ENCODE measurements at regions not wholly inside any gene's neighbourhood (a gene's known extent, or its start where the extent isn't known, plus 50 kb on each side); places are given as distances from the start of the nearest gene placed in this dataset.

DNA sequence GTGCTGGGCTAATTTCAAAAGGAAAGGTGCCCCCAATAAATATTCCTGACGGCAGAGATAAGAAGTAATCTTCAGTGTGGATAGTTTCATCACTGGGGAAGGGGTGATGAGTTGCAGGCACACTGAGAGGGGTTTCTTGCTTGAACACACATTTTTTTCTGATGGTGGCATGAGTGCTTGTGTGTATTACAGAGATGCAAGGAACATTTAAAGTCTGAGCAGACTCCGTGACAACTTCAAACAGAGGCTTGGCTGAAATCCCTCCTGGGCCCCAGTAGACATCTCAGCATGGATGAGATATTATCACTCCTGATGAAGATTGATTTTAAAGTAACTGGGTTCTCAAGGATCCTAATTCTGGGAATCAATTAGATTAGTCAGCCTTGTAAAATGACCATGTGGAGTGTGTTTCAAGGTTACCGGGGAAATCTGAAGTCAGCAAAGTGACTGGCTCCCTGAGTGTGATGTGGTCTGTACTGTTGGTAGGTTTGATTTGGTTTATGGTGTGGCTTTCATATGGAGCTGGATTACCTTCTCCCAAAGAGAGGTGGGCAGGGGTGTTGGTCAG, 435.8 kb upstream of the EEF2KMT start:
- no peak for DNase-seq (ENCODE audit: low spot score)

DNA sequence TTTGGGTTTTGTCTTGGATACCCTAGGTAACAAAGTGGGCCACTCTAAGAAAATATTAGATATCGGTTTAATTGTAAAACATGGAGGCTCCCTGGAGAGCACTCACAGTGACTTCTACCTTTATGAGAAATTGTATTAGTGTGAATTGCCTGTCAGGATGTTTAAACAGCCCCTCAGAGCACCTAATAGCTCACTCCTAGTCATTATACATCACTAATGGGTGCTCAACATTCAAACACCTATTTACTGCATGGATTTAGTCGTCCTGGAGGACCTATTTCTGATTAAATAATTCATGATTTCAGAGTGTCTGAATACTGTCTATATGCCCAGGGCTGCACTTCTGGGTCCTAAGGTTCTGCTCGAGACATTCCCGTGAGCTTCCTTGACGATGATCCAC, 430.2 kb upstream of the EEF2KMT start:
- DNase-seq (ENCODE audit: low spot score), result no peak

DNA sequence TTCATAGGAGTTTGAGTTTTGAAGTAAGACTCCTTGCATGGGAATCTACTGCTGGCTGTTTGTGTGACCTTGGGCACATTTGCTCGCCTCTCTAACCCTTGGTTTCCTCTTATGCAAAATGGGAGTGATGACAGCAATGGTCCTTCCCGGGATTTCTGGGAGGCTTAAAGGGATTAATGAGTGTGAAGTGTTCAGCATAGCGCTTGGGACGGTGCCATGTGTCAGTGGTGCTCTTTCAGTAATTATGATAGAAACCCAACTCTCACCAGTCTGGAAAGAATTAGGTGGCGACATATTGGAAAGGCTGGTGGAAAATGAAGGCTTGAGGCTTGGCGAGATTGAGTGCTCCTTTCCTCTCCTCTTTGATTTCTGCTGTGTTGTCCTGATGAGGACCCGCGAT, 429.2 kb upstream of the EEF2KMT start:
- DNase-seq (ENCODE audit: low spot score), result no peak

DNA sequence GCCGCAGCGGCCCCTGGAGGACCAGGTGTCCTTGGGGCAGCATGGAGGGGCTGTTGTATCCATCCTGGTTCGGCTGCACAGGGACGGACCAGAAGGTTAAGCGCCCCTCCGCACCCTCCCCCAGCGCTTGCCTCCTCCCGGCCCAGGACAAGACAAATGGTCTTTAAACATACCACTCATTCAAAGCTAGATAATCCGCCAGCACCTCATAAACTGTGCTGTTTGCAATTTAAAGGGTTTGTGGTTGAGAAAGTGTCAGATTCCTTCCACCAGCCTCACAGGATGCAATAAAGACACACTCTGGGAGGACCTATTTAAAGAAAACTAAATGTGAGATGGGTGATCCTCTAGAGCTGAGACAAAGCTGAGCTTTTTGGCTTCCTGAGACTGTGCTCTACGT, 426.2 kb upstream of the EEF2KMT start:
- DNase-seq (ENCODE audit: low spot score), result no peak

DNA sequence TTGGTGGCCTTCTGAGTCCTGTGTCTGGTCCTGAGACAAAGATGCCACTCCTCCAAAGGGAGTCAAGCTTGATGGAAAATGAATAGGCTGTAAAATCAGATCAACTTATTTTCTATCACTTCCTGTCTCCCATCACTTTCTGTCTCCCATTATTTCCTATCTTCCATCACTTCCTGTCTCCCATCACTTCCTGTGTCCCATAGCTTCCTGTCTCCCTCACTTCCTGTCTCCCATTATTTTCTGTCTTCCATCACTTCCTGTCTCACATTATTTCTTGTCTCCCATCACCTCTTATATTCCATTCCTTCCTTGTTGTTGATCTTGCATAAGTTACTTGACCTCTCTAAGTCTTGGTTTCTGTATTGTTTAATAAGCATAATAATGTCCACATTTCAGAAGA, 418.5 kb upstream of the EEF2KMT start:
- DNase-seq (ENCODE audit: low spot score), result no peak

DNA sequence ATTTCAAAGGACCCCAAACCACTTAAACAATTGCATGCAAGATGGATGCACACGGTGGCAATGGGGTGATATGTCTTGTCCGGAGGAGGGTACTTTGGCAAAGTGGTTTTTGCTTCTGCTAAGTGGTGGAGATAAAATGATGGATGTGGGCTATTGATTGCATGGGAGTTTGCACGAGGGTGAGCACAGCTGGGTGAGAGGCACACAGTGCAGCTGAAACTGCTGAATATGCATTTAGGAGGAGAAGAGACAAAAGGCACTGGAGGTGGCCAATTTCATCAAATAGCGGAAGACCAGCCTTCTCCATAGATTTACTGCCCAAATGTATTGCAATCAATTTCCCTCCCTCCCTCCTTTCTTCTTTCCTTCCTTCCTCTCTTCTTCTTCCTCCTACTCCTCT, 414.4 kb upstream of the EEF2KMT start:
- DNase-seq (ENCODE audit: low spot score), result no peak

DNA sequence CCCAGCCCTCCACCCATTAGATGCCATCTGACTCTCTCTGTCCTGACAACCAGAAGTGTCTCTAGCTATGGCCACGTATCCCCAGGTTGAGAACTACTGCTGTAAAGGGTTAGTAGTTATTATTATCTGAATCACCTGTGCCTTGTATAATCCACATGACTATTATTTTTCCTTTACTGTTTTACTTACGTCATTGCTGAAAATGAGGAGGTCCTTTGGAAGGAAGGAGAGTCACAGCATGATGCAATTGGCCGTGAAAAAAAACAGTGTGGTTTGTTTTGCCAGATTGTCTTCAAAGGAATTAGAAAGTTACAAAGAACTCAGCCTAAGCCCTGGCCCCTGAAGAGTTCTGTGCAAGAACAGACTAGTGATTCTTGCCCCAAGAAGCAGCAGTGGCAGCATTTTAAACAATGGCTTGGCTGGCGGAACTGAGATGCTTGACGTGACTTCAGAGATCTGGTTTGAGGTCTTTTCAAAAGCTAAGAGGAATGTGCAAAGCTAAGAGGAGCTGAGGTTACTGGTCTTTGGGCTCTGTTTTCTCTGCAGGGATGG, 413.3 kb upstream of the EEF2KMT start:
- no peak for DNase-seq (ENCODE audit: low spot score)

DNA sequence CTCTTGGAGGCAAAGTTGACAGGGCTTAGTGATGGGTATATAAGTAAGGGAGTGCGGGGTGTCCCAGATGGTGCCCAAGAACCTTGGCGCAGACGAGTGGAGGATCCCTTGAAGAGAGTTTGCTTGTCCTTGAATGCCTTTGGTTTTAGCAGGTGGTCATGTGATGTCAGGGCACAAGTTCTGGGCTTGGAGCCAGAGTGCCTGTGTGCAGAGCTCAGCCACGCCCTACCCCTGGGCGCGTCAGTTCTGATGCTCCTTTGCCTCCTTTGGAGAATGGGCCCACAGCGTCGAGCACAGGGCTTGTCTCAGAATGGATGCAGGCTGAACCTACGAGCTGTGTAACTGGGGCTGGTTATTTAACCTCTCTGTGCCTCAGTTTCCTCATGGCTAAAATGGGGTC, 412.2 kb upstream of the EEF2KMT start:
- no peak for DNase-seq (ENCODE audit: low spot score)

DNA sequence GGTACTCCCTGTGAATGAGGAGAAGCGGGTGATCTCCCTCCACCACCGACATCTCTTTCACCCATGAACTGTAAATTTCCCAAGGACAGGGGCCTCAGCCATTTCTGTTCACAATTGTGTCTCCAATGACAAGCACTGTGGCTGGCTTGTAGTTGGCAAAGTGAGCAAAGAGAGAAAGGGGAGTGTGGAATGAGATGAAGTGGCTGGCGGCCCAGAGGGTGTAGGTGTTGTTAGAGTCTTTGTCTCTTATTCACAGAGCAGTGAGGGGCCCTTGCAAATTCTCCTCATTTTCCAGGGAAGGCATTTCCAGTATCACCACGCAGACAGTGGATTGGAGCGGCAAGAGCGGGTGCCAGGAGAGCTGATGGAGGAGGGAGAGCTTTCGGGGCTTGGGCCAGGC, 411.7 kb upstream of the EEF2KMT start:
- DNase-seq (ENCODE audit: low spot score), result peak; percentile 25

DNA sequence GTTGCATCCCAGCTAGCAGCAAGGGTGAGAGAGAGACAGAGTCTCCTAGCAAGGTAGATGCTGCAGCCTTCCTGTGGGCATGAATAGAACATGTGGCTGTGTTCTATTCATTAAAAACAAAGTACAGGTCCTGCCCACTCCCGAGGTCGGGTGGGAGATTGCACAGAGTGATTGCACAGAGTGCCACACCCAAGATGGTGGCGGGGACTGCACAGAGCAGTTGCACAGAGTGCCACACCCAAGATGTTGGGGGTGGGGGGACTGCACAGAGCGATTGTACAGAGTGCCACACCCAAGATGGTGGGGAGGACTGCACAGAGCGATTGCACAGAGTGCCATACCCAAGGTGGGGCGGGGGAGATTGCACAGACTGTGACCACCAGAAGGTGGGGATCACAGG, 410.8 kb upstream of the EEF2KMT start:
- DNase-seq (ENCODE audit: low spot score), result no peak

DNA sequence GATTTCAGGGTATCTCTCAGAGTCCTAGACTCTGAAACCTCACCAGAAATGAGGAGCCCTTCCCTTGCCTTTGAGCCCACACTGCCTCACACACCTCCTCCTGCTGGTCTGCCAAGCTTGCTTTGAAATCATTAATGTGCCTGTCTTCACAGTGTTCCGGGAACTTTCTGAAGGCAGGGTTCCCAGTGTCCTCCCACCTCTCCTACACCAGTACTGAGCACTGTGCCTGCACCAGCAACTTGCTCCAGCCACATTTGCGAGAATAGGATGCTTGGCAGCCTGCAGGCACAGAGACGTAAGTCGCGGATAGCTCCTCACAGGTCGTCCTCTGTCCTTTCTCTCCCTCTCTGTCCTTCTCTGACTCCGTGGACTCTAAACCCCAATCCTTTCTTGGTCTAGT, 408.4 kb upstream of the EEF2KMT start:
- DNase-seq (ENCODE audit: low spot score), result peak; percentile 41

DNA sequence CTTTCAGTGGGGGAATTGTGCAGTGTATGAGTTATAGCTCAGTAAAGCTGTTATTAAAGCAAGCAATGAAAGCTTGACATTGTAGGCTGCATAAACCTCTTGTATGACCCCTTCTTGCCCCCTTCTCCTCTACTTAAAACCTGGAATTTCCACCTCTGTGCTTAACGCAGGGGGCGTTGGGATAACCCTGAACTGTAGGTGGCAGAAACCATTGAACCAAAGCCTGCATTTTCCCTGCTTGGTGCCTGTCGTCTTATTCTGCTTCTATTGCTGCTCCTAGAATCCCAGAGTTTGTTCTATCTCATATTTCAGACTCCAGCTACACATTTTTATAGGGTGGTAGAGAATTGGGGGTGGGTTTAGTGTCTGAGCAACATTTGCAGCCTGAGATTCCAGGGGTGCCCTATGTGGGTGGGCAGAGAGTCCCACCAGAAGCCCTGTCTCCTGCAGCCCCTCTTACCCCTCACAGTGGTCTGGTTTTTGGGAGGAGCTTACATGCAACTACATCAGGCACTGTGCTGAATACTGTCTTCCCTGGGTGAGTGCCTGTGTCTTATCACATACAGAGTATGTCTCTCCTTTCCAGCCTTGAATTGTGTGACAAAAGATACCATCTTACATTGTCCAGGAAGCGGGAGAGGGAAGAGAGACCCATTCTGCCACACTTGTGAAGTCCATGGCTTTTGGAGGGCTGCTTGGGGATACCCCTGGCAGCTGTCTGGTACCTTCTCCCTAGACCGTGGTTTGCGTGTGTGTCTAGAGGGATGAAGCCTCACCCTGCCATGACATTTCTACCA, 407.7 kb upstream of the EEF2KMT start:
- DNase-seq (ENCODE audit: low spot score), result no peak

DNA sequence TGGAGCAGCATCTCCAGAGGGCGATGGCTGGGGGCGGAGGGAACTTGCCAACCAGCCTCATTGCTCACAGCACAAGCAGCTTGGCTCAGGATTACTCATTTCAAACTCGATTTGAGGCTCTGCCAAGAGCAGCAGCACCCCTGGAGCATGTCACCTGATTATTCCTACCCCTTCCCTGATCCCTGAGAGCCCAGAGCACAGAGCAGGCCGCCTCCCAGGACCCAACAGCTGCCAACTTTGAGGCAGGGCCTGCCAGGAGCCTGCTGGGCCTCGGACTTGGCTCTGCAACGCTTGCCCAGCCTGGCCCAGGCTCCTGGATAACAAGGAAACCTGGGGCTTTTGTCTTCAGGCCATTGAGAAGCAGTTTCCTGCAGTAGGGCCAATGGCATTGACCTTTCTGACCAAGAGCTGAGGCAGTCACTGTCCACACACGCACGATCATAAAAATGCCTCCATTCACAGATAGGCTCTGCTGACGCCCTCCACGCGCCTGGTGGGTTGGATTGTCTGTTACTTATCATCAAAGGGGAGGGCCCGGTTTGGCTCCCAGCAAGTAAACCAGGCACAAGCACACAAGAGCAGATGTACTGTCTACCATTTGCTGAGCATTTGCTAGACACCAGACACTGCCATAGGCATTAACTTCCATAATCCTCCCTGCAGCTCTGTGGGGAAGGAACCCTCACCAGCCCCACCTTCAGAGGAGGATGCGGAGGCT, 406.6 kb upstream of the EEF2KMT start:
- DNase-seq (ENCODE audit: low spot score), result peak; percentile 75

DNA sequence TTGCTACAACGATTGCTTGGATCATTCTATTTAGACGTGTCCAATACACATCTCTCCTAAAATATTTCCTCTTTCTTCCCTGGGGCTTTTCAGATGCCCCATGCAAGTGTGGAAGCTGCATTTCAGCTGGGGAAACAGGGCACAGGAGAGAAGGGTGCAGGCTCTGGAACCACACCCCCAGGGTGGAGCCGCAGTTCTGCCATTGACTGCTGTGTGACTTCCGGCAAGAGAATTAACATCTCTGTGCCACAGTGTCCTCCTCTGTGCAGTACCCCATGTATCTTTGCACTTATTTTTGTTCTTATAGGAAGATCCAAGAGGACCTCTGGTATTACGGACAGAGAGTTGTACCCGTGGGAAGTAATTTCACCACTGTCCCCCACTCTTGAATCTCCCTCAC, 405.3 kb upstream of the EEF2KMT start:
- DNase-seq (ENCODE audit: low spot score), result no peak

DNA sequence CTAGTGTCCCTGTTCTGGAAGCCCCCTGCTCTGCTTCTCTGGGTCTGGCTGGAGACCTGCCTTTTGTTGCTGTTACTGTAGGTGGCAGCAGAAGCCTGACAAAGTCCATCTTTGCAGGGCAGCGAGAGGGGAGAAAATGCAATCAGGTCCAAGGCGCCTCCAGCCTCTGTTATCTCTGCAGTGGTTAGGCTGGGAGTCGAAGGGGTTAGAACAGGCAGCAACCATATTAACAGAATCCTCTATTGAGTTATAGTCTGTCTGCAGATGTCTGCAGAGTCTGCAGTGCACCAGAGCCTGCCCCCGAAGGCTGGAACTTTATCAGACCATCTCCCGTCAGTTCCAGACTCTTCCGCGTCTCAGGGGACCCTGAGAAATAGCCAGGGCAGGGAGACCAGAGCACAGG, 404.9 kb upstream of the EEF2KMT start:
- DNase-seq (ENCODE audit: low spot score), result peak; percentile 56

DNA sequence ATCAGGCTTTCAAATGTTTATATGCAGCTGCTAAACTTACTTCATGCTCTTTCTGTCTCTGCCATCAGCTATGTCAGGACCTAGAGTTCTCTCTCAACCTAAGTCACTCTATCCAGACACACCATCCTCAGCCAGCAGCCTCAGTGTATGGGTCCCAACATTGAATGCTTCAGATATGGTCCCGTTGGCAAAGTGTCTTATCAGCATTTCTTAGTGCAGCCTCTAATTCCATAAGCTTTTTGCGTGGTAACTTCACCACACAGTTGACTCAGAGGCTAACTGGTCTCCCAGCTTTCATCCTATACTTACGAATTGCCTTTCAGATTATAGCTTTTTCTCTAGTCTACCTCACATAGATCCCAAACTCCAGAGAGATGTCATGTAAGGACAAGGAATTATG, 402.9 kb upstream of the EEF2KMT start:
- no peak for DNase-seq (ENCODE audit: low spot score)

DNA sequence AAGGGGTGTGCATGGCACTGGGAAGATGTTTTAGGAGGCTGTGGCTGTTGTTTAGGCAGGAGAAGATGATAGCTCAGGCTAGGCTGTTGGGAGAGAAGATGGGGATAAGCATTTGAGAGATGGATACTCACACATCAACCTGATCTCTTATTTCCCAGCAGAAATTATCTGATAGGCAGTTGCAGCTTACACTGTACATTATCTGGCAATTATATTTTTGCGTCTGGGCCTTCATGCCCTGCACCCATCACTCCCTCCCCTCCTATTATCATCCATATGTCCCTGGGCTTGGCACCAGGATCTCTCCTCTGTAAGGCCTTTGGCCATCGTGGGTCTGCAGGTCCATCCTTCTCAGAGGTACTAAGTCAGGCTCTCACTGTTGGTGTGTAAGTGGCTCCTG, 401.0 kb upstream of the EEF2KMT start:
- DNase-seq (ENCODE audit: low spot score), result no peak

DNA sequence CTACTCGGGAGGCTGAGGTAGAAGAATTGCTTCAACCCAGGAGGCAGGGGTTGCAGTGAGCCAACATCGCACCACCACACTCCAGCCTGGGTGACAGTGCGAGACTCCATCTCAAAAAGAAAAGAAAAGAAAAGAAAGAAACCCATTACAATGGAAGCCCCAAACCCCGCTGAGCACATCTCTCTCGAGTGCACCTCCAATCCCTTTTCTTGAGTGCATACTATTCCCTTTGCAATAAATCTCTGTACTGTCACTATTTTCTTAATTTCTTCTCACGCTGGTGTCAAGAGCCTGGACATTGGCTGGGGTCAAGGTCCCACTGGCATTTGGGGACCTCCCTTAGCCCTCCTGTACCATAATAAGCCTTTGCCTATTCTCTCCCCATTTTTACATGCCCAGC, 398.4 kb upstream of the EEF2KMT start:
- no peak for DNase-seq (ENCODE audit: low spot score)

DNA sequence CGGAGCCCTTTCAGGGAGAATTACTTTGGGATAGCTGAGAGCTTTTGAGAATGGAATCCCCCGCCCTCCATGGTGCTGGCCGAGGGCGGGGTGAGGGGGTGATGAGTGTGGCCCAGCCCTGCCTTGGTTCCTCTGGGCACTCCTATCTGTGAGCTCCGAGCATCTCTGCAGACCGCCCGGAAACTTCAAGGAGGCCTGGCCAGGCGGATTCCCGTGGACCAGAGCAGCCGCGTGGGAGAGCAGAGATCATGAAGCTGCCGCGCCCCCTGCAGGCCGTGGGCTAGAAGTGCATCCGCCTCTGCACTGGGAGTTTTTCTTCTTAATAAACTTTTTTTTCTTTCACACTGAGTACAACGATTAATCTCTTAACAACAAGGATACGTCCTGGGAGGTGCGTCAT, 392.9 kb upstream of the EEF2KMT start:
- peak; percentile 65 for DNase-seq (ENCODE audit: low spot score)

DNA sequence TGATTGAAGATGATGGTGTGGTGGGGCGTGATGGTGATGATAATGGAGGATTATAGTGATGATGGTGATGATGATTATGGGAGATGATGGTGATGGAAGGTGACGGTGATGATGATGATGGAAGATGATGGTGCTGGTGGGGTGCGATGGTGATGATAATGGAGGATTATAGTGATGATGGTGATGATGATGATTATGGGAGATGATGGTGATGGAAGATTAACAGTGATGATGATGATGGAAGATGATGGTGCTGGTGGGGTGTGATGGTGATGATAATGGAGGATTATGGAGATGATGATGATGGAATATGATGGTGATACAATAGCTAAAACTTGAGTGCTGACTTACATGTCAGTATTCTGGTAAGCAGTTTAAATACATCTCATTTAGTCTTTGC, 391.0 kb upstream of the EEF2KMT start:
- no peak for DNase-seq (ENCODE audit: low spot score)

DNA sequence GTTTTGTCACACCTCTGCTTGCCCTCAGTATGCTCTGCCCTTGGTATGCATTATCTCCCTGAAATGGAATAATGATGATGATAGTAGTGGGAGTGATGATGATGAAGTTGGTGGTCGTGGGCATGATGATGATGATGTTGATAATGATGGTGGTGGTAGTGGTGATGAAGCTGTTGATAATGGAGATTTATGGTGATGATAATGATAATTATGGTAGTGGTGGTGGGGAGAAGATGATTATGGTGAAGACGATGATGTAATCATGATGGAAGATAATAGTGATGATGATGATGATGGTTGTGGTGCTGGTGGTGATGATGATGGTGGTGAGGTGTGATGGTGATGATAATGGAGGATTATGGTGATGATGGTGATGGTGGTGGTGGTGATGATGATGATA, 390.1 kb upstream of the EEF2KMT start:
- DNase-seq (ENCODE audit: low spot score), result no peak

DNA sequence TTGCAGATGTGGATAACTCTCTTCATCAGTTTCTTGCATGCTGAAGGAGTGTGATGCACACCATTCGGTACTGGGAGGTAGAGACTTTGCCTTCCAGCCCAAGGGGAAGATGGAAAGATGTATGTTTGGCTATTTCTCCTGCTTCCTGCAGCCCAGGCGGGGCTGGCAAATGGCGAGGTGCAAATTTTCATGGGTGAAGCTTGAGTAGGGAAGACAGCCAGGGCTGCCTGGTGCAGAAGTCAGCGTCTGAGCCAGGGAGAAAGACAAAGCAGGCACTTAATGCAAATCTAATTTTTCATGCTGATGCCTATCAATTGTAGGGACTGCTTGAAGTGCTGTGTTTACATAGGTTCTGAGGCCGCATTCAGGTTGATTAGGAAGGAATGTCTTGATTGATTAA, 384.7 kb upstream of the EEF2KMT start:
- no peak for DNase-seq (ENCODE audit: low spot score)

Measured in Ammon's horn (tissue), 1 donor.